ENCODE measurements at regions not wholly inside any gene's neighbourhood (a gene's known extent, or its start where the extent isn't known, plus 50 kb on each side); places are given as distances from the start of the nearest gene placed in this dataset.

GRCh38 chrY:7938982-7939718 is 1027.6 kb upstream of the AMELY start:
- TF ChIP-seq CTCF (IDR thresholded peaks at IDR 0.05; ENCODE audit: low read length, missing control alignments): no peak
- DNase-seq (ENCODE audit: low read depth): no peak
- no peak overlapping the region for H3K4me3 ChIP-seq (replicated peaks; ENCODE audit: low read depth, low read length)

DNA sequence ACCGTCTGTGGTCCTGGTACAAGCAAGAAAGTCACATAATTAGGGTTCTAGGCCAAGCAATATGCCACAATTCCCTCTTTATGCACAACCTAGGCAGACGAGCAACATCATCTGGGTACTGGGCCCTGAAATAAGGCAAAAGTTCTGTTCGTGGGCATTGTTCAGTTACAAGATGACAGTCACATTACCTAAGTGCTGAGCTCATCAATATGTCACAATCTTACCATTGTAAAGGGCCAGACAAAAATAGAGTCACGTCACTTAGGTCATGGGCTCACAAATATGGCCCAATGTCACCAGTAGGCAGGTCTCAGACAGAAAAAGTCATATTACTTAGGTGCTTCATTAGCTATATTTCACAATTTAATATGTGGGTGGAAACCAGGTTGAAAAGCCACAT is 1025.3 kb upstream of the AMELY start:
- TF ChIP-seq CTCF (IDR thresholded peaks at IDR 0.05; ENCODE audit: low read length, missing control alignments): no peak
- H3K4me3 ChIP-seq (replicated peaks; ENCODE audit: low read depth, low read length): no peak overlapping the region
- no peak for DNase-seq (ENCODE audit: low read depth)

DNA sequence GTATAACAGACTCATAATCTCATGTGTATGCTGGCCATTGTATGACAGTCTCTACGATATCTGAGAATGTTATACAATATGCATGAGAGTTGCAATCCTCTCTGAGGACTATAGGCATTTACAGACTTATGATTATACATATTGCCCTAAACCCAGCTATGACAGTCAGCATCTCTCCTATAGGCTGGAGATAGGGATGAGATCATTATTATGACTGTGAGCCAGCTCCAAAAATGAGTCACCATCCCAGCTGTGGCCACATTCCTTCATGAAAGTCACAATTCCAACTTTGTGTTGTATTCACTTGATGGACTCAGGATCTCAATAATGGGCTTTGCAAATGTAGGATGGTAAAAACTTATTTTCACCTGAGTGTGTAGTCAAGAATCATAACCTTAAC is 1024.5 kb upstream of the AMELY start:
- TF ChIP-seq CTCF (IDR thresholded peaks at IDR 0.05; ENCODE audit: low read length, missing control alignments): no peak
- peak; percentile 72 for DNase-seq (ENCODE audit: low read depth)
- no peak overlapping the region for H3K4me3 ChIP-seq (replicated peaks; ENCODE audit: low read depth, low read length)

DNA sequence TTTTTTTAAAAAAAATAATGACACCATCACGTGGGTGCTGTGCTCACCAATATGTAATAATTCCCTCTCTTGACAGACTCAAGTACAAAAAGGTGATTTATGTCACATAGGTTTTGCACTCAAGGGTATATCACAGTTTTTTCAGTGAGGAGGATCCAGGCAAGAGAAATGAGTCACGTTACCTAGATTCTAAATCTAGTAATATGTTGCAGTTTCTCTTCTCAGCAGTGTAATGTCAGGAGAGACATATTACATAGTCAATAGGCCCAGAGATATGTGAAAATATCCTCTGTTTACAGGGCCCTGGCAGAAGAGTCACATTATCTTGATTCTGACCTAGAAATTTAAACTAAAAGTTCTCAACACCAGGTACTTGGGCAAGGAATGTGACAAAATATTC is 1024.1 kb upstream of the AMELY start:
- DNase-seq (ENCODE audit: low read depth): no peak
- no peak overlapping the region for H3K4me3 ChIP-seq (replicated peaks; ENCODE audit: low read depth, low read length)
- no peak for TF ChIP-seq CTCF (IDR thresholded peaks at IDR 0.05; ENCODE audit: low read length, missing control alignments)

DNA sequence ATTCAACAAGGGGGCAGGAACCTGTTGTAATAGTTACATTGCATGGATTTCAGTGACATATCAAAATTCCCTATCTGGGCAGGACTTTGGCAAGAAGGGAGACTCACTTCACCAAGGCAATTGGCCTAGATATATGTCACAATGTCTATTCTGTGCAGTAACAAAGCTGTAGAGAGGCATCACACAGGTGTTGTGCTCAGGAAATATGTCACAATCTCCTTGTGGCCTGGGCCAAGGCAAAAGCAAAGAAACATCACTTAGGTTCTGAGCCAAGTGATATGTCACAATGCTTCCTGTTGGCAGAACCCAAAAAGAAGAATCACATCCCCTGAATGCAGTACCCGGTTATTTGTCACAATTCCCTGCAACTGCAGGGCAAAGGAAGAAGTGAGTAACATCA is 1020.9 kb upstream of the AMELY start:
- no peak overlapping the region for H3K4me3 ChIP-seq (replicated peaks; ENCODE audit: low read depth, low read length)
- DNase-seq (ENCODE audit: low read depth): no peak
- TF ChIP-seq CTCF (IDR thresholded peaks at IDR 0.05; ENCODE audit: low read length, missing control alignments): no peak

DNA sequence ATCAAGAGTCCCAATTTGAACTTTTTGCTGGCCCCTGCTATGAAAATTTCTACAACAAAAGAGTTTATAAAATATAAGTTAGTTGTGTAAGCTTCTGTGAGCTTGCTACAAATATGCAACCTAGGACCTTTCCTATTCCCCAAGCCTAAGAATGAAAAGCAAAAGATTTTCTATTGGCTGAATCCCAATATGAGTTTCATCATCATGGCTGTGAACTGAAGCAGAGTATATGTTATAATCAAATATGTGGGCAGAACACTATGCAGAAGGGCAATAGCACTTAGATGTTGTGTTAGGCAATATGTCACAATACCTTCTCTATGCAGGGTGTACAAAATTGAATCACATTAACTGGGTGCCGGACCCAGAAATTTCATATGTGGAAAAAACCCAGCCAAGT is 1018.3 kb upstream of the AMELY start:
- no peak for TF ChIP-seq CTCF (IDR thresholded peaks at IDR 0.05; ENCODE audit: low read length, missing control alignments)
- peak; percentile 53 for DNase-seq (ENCODE audit: low read depth)
- H3K4me3 ChIP-seq (replicated peaks; ENCODE audit: low read depth, low read length): no peak overlapping the region

- no peak for DNase-seq (ENCODE audit: low read depth)
- H3K4me3 ChIP-seq (replicated peaks; ENCODE audit: low read depth, low read length): no peak overlapping the region
- no peak for TF ChIP-seq CTCF (IDR thresholded peaks at IDR 0.05; ENCODE audit: low read length, missing control alignments)
Observed at GRCh38 chrY:7924059-7924458, 1012.5 kb upstream of the AMELY start.
